K562 (cell line): ENCODE measurements at regions not wholly inside any gene's neighbourhood (a gene's known extent, or its start where the extent isn't known, plus 50 kb on each side); places are given as distances from the start of the nearest gene placed in this dataset.

Experiments used
- ATAC-seq: fragments of 200-7000 bp; cut with Tn5 transposase; 3 replicates; pipeline ENCODE4 v1.9.1; 2020; ENCODE audit warnings: moderate library complexity
- BruUV-seq: library from RNA; stranded (reverse); fragments of 400-500 nt; replicated peaks from 2 replicates; lab custom pipeline; 2021; lab: Mats Ljungman, UMichigan
- CTCF ChIA-PET: fragments of 300-600 bp; formaldehyde crosslinking; extraction: SDS; loops from one replicate; lab custom pipeline; 2021; ENCODE audit warnings: low intra/inter-chr PET ratio; lab: Yijun Ruan, JAX
- POLR2A ChIA-PET: fragments of 300-600, 350-650 bp; sonication (Branson Sonifier 250); formaldehyde crosslinking; extraction: SDS; loops from one replicate; lab custom pipeline; 2021; ENCODE audit warnings: antibody characterized with exemption, inconsistent platforms; lab: Yijun Ruan, JAX
- DNase-seq, 4 experiments: peaks; one replicate each; pipeline versions ENCODE4 v3.0.0 to v3.0.0-alpha.2; 2011 to 2018; ENCODE audit warnings: low spot score in 3 of 4, mixed read lengths in 3 of 4; ENCODE audit errors: extremely low read depth in 1 of 4
- FAIRE-seq: peaks from 2 replicates; lab custom pipeline; 2011; peaks lifted over from hg19 to GRCh38; lab: Jason Lieb, UNC
- H2AFZ ChIP-seq: 2 replicates; pipeline ENCODE4 v1.6.0; 2011; ENCODE audit warnings: low read depth, low read length, control low read depth, inconsistent platforms
- H3K27ac ChIP-seq: fragments of 200-600 bp; 3 replicates; pipeline ENCODE4 v1.8.0; 2011; ENCODE audit warnings: low read depth, mild to moderate bottlenecking, control low read depth, inconsistent platforms, low read length, moderate library complexity, mixed read lengths; ENCODE audit errors: extremely low read depth
- H3K27me3 ChIP-seq, 2 experiments: fragments of 300-600 bp in 1 of 2; 2 replicates in 1 of 2; 3 replicates in 1 of 2; pipeline versions ENCODE4 v1.6.0 to v1.8.0; 2011; ENCODE audit warnings: inconsistent platforms in 2 of 2, low read length in 2 of 2, mild to moderate bottlenecking in 1 of 2, mixed read lengths in 1 of 2, moderate library complexity in 1 of 2; ENCODE audit not compliant: control insufficient read depth in 2 of 2, insufficient read depth in 2 of 2
- H3K36me3 ChIP-seq: fragments of 300-600 bp; 3 replicates; pipeline ENCODE4 v1.8.0; 2011; ENCODE audit warnings: mild to moderate bottlenecking, low read length, inconsistent platforms; ENCODE audit not compliant: control insufficient read depth, insufficient read depth
- H3K4me1 ChIP-seq, 2 experiments: fragments of 200-600 bp in 1 of 2; replicated peaks in 1 of 2; 2 replicates in 1 of 2; 3 replicates in 1 of 2; pipeline versions ENCODE4 v1.5.1 to v1.8.0; 2011; ENCODE audit warnings: inconsistent platforms in 2 of 2, low read length in 2 of 2, mild to moderate bottlenecking in 1 of 2, mixed read lengths in 1 of 2, moderate library complexity in 1 of 2; ENCODE audit not compliant: control insufficient read depth in 2 of 2, insufficient read depth in 2 of 2
- H3K4me2 ChIP-seq: 2 replicates; pipeline ENCODE4 v1.6.1; 2011; ENCODE audit warnings: low read length, control low read depth, inconsistent platforms, mixed read lengths; ENCODE audit not compliant: insufficient read depth
- H3K4me3 ChIP-seq: fragments of 200-600 bp; sonication (generic), shearing (Covaris generic); 2 replicates; pipeline ENCODE4 v1.5.1; 2016; ENCODE audit warnings: control low read depth, inconsistent platforms
- H3K79me2 ChIP-seq: fragments of 200-600 bp; 3 replicates; pipeline ENCODE4 v1.8.0; 2011; ENCODE audit warnings: low read length, inconsistent platforms; ENCODE audit not compliant: control insufficient read depth, insufficient read depth
- H3K9ac ChIP-seq, 2 experiments: 2 replicates each; pipeline versions ENCODE4 v1.6.0 to v1.6.1; 2011; ENCODE audit warnings: low read depth in 2 of 2, low read length in 2 of 2, control low read depth in 1 of 2, inconsistent platforms in 1 of 2, mild to moderate bottlenecking in 1 of 2, mixed read lengths in 1 of 2; ENCODE audit not compliant: insufficient read depth in 1 of 2
- H3K9me1 ChIP-seq: one replicate; pipeline ENCODE4 v1.6.0; 2011; ENCODE audit warnings: inconsistent platforms, mild to moderate bottlenecking, low read length, moderate library complexity; ENCODE audit not compliant: control insufficient read depth, insufficient read depth
- H3K9me3 ChIP-seq: replicated peaks from 2 replicates; pipeline ENCODE4 v1.5.1; 2011; ENCODE audit warnings: low read depth, low read length, inconsistent platforms; ENCODE audit not compliant: control insufficient read depth, insufficient read depth
- H4K20me1 ChIP-seq: replicated peaks from 2 replicates; pipeline ENCODE4 v1.6.1; 2011; ENCODE audit warnings: low read length, inconsistent platforms, mixed read lengths; ENCODE audit not compliant: control insufficient read depth, insufficient read depth
- ARID4B ChIP-seq: sonication (generic); formaldehyde crosslinking; IDR thresholded peaks from 2 replicates; pipeline ENCODE4 v1.8.0; 2022; ENCODE audit warnings: mild to moderate bottlenecking, missing genetic modification reagents
- FOXJ3 ChIP-seq: sonication (generic); formaldehyde crosslinking; IDR thresholded peaks from 2 replicates; pipeline ENCODE4 v1.4.0; 2020; ENCODE audit warnings: mild to moderate bottlenecking, missing genetic modification reagents
- HDAC3 ChIP-seq: fragments of 450-650 bp; IDR thresholded peaks from 2 replicates; pipeline ENCODE4 v1.6.1; 2018; ENCODE audit warnings: borderline replicate concordance, mild to moderate bottlenecking, moderate library complexity; ENCODE audit not compliant: partially characterized antibody
- HMGN3 ChIP-seq: IDR thresholded peaks from 2 replicates; pipeline ENCODE4 v1.6.1; 2011; ENCODE audit warnings: borderline replicate concordance, low read depth, mild to moderate bottlenecking, mixed read lengths, low read length; ENCODE audit not compliant: insufficient read length; ENCODE audit errors: extremely low read depth
- NFYB ChIP-seq: IDR thresholded peaks from 2 replicates; pipeline ENCODE4 v1.6.1; 2011; ENCODE audit warnings: mild to moderate bottlenecking, moderate library complexity; ENCODE audit not compliant: insufficient read length; ENCODE audit errors: extremely low read depth
- XRCC3 ChIP-seq: fragments of 450-650 bp; IDR thresholded peaks from 2 replicates; pipeline ENCODE4 v1.6.1; 2017; ENCODE audit warnings: mild to moderate bottlenecking, moderate library complexity
- ZBTB8A ChIP-seq: fragments of 450-650 bp; IDR thresholded peaks from 2 replicates; pipeline ENCODE4 v1.6.1; 2018; ENCODE audit warnings: mild to moderate bottlenecking, moderate library complexity; ENCODE audit not compliant: partially characterized antibody
- in situ Hi-C: fragments of 300-500 bp; cut with MboI; formaldehyde crosslinking; loops from 4 replicates; pipeline ENCODE4 v1.15.0; 2018; ENCODE audit warnings: inconsistent platforms, mixed read lengths
- intact Hi-C: fragments of 100-400 bp; cut with micrococcal nuclease; formaldehyde crosslinking; loops from 2 replicates; pipeline ENCODE4 v1.14.2; 2022

GRCh38 chr4:18803781-18804180 lies 782.2 kb upstream of the LCORL start:
- TF ChIP-seq ZBTB8A (no peak), HDAC3 (no peak), XRCC3 (no peak), ARID4B (CRISPR knock-in tag) (no peak), HMGN3 (no peak), NFYB (no peak), FOXJ3 (CRISPR knock-in tag) (no peak)
- H3K4me3 ChIP-seq: no peak overlapping the region
- no TSS peak for BruUV-seq
- no peaks in the 10 kb centered on the region for H3K27me3 ChIP-seq
- H3K9me3 ChIP-seq: no peaks in the 10 kb centered on the region
- in situ Hi-C loops: no loop called here
- H3K36me3 ChIP-seq: no peaks in the 10 kb centered on the region
- no peaks in the 10 kb centered on the region for H3K4me1 ChIP-seq
- POLR2A ChIA-PET: no interaction called here
- no peaks in the 10 kb centered on the region for H4K20me1 ChIP-seq
- no peak overlapping the region for H3K4me2 ChIP-seq
- no peak for ATAC-seq
- FAIRE-seq: no peak
- no peaks in the 10 kb centered on the region for H3K79me2 ChIP-seq
- CTCF ChIA-PET: no interaction called here
- H3K27ac ChIP-seq: no peak overlapping the region
- no peak overlapping the region for H3K9ac ChIP-seq
- no peaks in the 10 kb centered on the region for H3K9me1 ChIP-seq
- H2AFZ ChIP-seq: no peak overlapping the region
- intact Hi-C loops: no loop called here
- no peak for DNase-seq
